BLaER1 treated with 17β-estradiol and CSF1 and Interleukin-3, amounts not matched to agents 10 nM and 100 nM (cell line): ENCODE measurements at regions not wholly inside any gene's neighbourhood (a gene's known extent, or its start where the extent isn't known, plus 50 kb on each side); places are given as distances from the start of the nearest gene placed in this dataset.

ENCODE experiments used
- H3K27ac ChIP-seq, 11 experiments: shearing (Covaris generic); formaldehyde crosslinking; 2 replicates each; pipeline ENCODE4 v1.8.1; 2022
- H3K27me3 ChIP-seq, 11 experiments: shearing (Covaris generic); formaldehyde crosslinking; 2 replicates each; pipeline ENCODE4 v1.8.1; 2022
- H3K36me3 ChIP-seq, 11 experiments: shearing (Covaris generic); formaldehyde crosslinking; 2 replicates each; pipeline ENCODE4 v1.8.1; 2022
- H3K4me1 ChIP-seq, 10 experiments: shearing (Covaris generic); formaldehyde crosslinking; 2 replicates each; pipeline ENCODE4 v1.8.1; 2022
- H3K4me2 ChIP-seq, 11 experiments: shearing (Covaris generic); formaldehyde crosslinking; 2 replicates each; pipeline ENCODE4 v1.8.1; 2022
- H3K4me3 ChIP-seq, 10 experiments: shearing (Covaris generic); formaldehyde crosslinking; 2 replicates each; pipeline ENCODE4 v1.8.1; 2022
- H3K9ac ChIP-seq, 11 experiments: shearing (Covaris generic); formaldehyde crosslinking; 2 replicates each; pipeline ENCODE4 v1.8.1; 2022
- H3K9me3 ChIP-seq, 11 experiments: shearing (Covaris generic); formaldehyde crosslinking; replicated peaks in 1 of 11; 2 replicates each; pipeline ENCODE4 v1.8.1; 2022
- H4K20me1 ChIP-seq, 11 experiments: shearing (Covaris generic); formaldehyde crosslinking; 2 replicates each; pipeline ENCODE4 v1.8.1; 2022
- Cebpa-rat ChIP-seq, 11 experiments: shearing (Covaris generic); IDR thresholded peaks; 2 replicates each; pipeline ENCODE4 v1.8.1; 2022

DNA sequence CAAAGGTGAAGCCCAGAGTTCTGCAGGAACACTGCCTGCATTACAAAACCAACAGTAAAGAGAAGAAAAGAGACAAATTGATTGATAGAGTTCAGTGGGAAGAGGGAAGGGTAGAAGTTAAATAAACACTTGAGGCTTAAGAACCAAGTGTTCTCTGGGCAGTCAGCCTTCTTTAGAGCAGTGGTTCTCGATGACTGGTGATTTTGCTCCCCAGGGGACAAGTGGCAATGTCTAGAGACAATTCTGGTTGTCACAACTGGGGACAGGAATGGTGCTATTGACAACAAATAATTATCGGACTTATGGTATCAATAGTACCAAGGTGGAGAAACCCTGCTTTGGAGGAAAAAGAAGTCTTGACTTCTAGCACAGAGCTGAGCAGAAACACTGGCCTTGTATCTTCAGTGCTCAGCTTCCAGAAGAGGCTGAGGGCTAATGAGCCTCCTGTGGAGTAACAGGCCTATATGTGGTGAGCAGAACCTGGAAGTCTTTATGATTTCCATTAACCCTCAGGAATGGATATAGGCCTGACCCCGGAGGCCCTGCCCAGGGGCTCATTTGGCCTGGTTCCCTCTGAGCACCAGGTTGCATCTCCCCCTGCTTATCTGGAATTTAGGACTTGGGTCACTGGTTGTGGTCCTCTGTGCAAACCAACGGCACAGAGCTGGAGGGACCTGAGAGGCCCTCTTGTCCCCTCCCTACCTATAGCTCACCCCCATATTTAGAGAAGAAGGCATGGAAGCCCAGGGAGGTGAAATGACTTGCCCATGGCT lies 204.6 kb upstream of the PWP1 start:
- Histone ChIP-seq H4K20me1 (peaks cover 0 to 97% (median 56%) of the 10 kb centered on the region in 11 experiments; a peak in 14 of 22 replicates), H3K27me3 (no peaks in the 10 kb centered on the region), H3K4me1 (peaks cover 4 to 21% (median 8%) of the 10 kb centered on the region in 10 experiments), H3K9me3 (no peaks in the 10 kb centered on the region), H3K27ac (no peak overlapping the region), H3K36me3 (no peaks in the 10 kb centered on the region), H3K4me2 (no peak overlapping the region; a peak in 1 of 22 replicates), H3K4me3 (no peak overlapping the region), H3K9ac (no peak overlapping the region)
- no peak for TF ChIP-seq Cebpa-rat (IDR thresholded peaks at IDR 0.05)

DNA sequence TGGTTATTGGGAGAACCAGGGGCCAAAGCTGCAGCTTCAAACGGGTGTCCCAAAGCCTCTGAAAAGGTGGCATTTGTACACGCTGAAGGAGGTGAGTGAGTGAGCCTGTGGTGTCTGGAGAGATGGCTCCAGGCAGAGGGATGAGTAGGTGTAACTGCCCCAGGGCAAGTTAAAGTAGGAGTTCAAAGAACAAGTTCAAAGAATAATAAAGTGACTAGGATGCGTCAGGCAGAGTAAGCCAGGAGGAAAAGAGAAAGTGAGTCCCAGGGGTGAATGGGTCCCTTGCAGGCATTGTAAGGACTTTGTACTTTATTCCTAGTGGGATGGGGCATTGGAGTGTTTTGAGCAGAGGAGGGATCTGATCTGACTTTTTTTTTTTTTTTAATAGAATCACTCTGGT lies 201.4 kb upstream of the PWP1 start:
- 0 out of 22 replicates have a peak, but pooled peaks cover 0 to 4% (median 0%) of the 10 kb centered on the region in 11 experiments for H3K36me3 ChIP-seq
- no peak overlapping the region for H3K27ac ChIP-seq
- H3K9me3 ChIP-seq = no peaks in the 10 kb centered on the region
- no peak overlapping the region for H3K4me2 ChIP-seq
- peaks cover 0 to 80% (median 46%) of the 10 kb centered on the region in 11 experiments; a peak in 14 of 22 replicates for H4K20me1 ChIP-seq
- TF ChIP-seq Cebpa-rat (IDR thresholded peaks at IDR 0.05) = no peak
- H3K9ac ChIP-seq = no peak overlapping the region
- H3K27me3 ChIP-seq = no peaks in the 10 kb centered on the region
- no peak overlapping the region for H3K4me3 ChIP-seq
- H3K4me1 ChIP-seq = peaks cover 16 to 41% (median 29%) of the 10 kb centered on the region in 10 experiments

DNA sequence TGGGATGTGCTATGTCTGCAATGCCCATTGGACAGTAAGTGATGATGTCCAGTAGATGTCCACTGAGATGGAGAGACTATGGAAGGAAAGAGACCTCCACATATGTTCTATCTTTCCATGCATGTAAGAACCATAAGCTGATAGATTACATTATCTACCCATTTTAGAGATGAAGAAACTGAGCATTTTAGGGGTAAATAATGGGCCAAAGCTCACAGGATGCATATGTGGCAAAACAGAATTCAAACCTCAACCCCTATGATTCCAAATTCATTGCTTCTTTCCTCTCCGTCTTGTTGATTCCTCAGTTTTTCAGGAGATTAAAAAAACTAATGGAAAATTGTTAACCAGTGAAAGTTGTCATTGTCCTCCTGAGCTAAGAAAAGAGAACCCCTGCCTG lies 200.7 kb upstream of the PWP1 start:
- Histone ChIP-seq H3K4me1 (peaks cover 23 to 48% (median 36%) of the 10 kb centered on the region in 10 experiments), H3K4me2 (no peak overlapping the region), H3K9me3 (no peaks in the 10 kb centered on the region), H3K36me3 (0 out of 22 replicates have a peak, but pooled peaks cover 0 to 4% (median 0%) of the 10 kb centered on the region in 11 experiments), H3K4me3 (no peak overlapping the region), H4K20me1 (peaks cover 0 to 75% (median 39%) of the 10 kb centered on the region in 11 experiments; a peak in 14 of 22 replicates), H3K9ac (no peak overlapping the region), H3K27ac (no peak overlapping the region), H3K27me3 (no peaks in the 10 kb centered on the region)
- TF ChIP-seq Cebpa-rat (IDR thresholded peaks at IDR 0.05) = no peak

DNA sequence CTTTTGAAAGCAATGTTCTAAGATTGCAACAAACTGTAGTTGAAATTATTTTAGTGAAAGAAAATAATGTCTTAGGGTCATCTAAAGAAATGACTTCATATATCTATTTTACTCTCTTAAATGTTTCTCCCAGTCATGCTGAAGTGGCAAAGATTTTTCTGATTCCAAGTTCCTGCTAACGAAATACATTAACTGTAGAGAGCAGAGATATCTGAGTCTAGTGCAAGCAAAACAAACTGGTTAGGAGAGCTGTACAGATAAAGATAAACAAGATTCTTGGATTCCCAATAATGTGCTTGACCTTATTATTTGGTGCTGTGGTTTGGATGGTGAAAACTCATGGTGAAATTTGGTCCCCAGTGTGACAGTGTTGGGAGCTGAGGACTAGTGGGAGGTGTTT lies 199.9 kb upstream of the PWP1 start:
- H3K4me1 ChIP-seq = peaks cover 31 to 56% (median 44%) of the 10 kb centered on the region in 10 experiments
- H3K27me3 ChIP-seq = no peaks in the 10 kb centered on the region
- no peak overlapping the region for H3K27ac ChIP-seq
- H3K36me3 ChIP-seq = 0 out of 22 replicates have a peak, but pooled peaks cover 0 to 4% (median 0%) of the 10 kb centered on the region in 11 experiments
- H3K9ac ChIP-seq = no peak overlapping the region
- peak overlapping the region in 10 of 11 experiments; percentile 21 to 88 (median 48); a peak in 18 of 22 replicates for H3K4me2 ChIP-seq
- H3K4me3 ChIP-seq = no peak overlapping the region
- H3K9me3 ChIP-seq = no peaks in the 10 kb centered on the region
- no peak for TF ChIP-seq Cebpa-rat (IDR thresholded peaks at IDR 0.05)
- peaks cover 0 to 69% (median 31%) of the 10 kb centered on the region in 11 experiments; a peak in 11 of 22 replicates for H4K20me1 ChIP-seq

GRCh38 chr12:107486140-107486892 lies 199.3 kb upstream of the PWP1 start:
- Histone ChIP-seq H3K4me2 (peak overlapping the region; percentile 21 to 88 (median 44); a peak in 20 of 22 replicates), H3K27me3 (no peaks in the 10 kb centered on the region), H3K9me3 (no peaks in the 10 kb centered on the region), H3K36me3 (0 out of 22 replicates have a peak, but pooled peaks cover 0 to 4% (median 0%) of the 10 kb centered on the region in 11 experiments), H3K4me3 (no peak overlapping the region), H3K27ac (no peak overlapping the region), H3K9ac (no peak overlapping the region), H4K20me1 (peaks cover 0 to 63% (median 25%) of the 10 kb centered on the region in 11 experiments; a peak in 11 of 22 replicates), H3K4me1 (peaks cover 37 to 62% (median 49%) of the 10 kb centered on the region in 10 experiments)
- no peak for TF ChIP-seq Cebpa-rat (IDR thresholded peaks at IDR 0.05)

GRCh38 chr12:107487011-107487680 lies 198.5 kb upstream of the PWP1 start:
- H3K4me2 ChIP-seq = peak overlapping the region in 9 of 11 experiments; percentile 30 to 88 (median 52); a peak in 17 of 22 replicates
- H3K27me3 ChIP-seq = no peaks in the 10 kb centered on the region
- peaks cover 45 to 70% (median 58%) of the 10 kb centered on the region in 10 experiments for H3K4me1 ChIP-seq
- no peak overlapping the region for H3K27ac ChIP-seq
- TF ChIP-seq Cebpa-rat (IDR thresholded peaks at IDR 0.05) = no peak
- H4K20me1 ChIP-seq = peaks cover 0 to 55% (median 17%) of the 10 kb centered on the region in 11 experiments; a peak in 9 of 22 replicates
- H3K9me3 ChIP-seq = no peaks in the 10 kb centered on the region
- H3K4me3 ChIP-seq = no peak overlapping the region
- 0 out of 22 replicates have a peak, but pooled peaks cover 0 to 4% (median 0%) of the 10 kb centered on the region in 11 experiments for H3K36me3 ChIP-seq
- H3K9ac ChIP-seq = no peak overlapping the region

GRCh38 chr12:107488666-107489065 lies 196.9 kb upstream of the PWP1 start:
- TF ChIP-seq Cebpa-rat (IDR thresholded peaks at IDR 0.05) = no peak

GRCh38 chr12:107490010-107490409 lies 195.6 kb upstream of the PWP1 start:
- Histone ChIP-seq H3K9ac (peak overlapping the region in 1 of 11 experiments; percentile 4; a peak in 1 of 22 replicates), H3K27me3 (no peaks in the 10 kb centered on the region), H3K4me3 (no peak overlapping the region), H3K4me1 (peaks cover 62 to 98% (median 85%) of the 10 kb centered on the region in 10 experiments), H3K36me3 (0 out of 22 replicates have a peak, but pooled peaks cover 0 to 4% (median 0%) of the 10 kb centered on the region in 11 experiments), H3K27ac (no peak overlapping the region), H3K9me3 (no peaks in the 10 kb centered on the region), H4K20me1 (peaks cover 0 to 48% (median 21%) of the 10 kb centered on the region in 11 experiments; a peak in 11 of 22 replicates), H3K4me2 (peak overlapping the region; percentile 66 to 90 (median 85))
- TF ChIP-seq Cebpa-rat (IDR thresholded peaks at IDR 0.05) = no peak

More at GRCh38 chr12:107488666-107489065, 196.9 kb upstream of the PWP1 start:
- H3K4me1 ChIP-seq = peaks cover 60 to 85% (median 73%) of the 10 kb centered on the region in 10 experiments
- H3K4me2 ChIP-seq = peak overlapping the region in 10 of 11 experiments; percentile 50 to 88 (median 84); a peak in 16 of 22 replicates
- H3K27ac ChIP-seq = peak overlapping the region in 2 of 11 experiments; percentile 21 to 35; a peak in 1 of 22 replicates
- H3K9ac ChIP-seq = no peak overlapping the region
- H3K27me3 ChIP-seq = no peaks in the 10 kb centered on the region
- H4K20me1 ChIP-seq = peaks cover 0 to 50% (median 20%) of the 10 kb centered on the region in 11 experiments; a peak in 9 of 22 replicates
- H3K36me3 ChIP-seq = 0 out of 22 replicates have a peak, but pooled peaks cover 0 to 4% (median 0%) of the 10 kb centered on the region in 11 experiments
- no peak overlapping the region for H3K4me3 ChIP-seq
- no peaks in the 10 kb centered on the region for H3K9me3 ChIP-seq
